H9 (cell line): ENCODE measurements at regions not wholly inside any gene's neighbourhood (a gene's known extent, or its start where the extent isn't known, plus 50 kb on each side); places are given as distances from the start of the nearest gene placed in this dataset.

Experiments
- DNase-seq: peaks from one replicate; pipeline ENCODE4 v3.0.0-alpha.2; 2017
- H2AFZ ChIP-seq: one replicate; pipeline ENCODE4 v1.6.1; 2013; ENCODE audit warnings: mild to moderate bottlenecking, low read length, control low read depth, moderate library complexity
- H2AK5ac ChIP-seq: 2 replicates; pipeline ENCODE4 v1.6.1; 2013; ENCODE audit warnings: low read length, control low read depth, mixed read lengths; ENCODE audit not compliant: insufficient read length
- H2BK120ac ChIP-seq: one replicate; pipeline ENCODE4 v1.6.1; 2013; ENCODE audit warnings: low read depth, mild to moderate bottlenecking, low read length, control low read depth, inconsistent platforms; ENCODE audit not compliant: poor library complexity, severe bottlenecking
- H2BK12ac ChIP-seq: 2 replicates; pipeline ENCODE4 v1.6.1; 2013; ENCODE audit warnings: low read length, control low read depth, mixed read lengths, low read depth; ENCODE audit not compliant: insufficient read length
- H2BK15ac ChIP-seq: 2 replicates; pipeline ENCODE4 v1.6.1; 2013; ENCODE audit warnings: low read depth, low read length, control low read depth
- H2BK20ac ChIP-seq: one replicate; pipeline ENCODE4 v1.6.1; 2013; ENCODE audit warnings: low read depth, mild to moderate bottlenecking, low read length, control low read depth, inconsistent platforms; ENCODE audit not compliant: poor library complexity, severe bottlenecking
- H2BK5ac ChIP-seq: 2 replicates; pipeline ENCODE4 v1.6.1; 2013; ENCODE audit warnings: low read length, control low read depth, mixed read lengths; ENCODE audit not compliant: insufficient read length
- H3K14ac ChIP-seq: 2 replicates; pipeline ENCODE4 v1.6.1; 2013; ENCODE audit warnings: low read length, control low read depth; ENCODE audit not compliant: insufficient read depth
- H3K18ac ChIP-seq: 2 replicates; pipeline ENCODE4 v1.6.1; 2013; ENCODE audit warnings: low read depth, mild to moderate bottlenecking, mixed read lengths, low read length, control low read depth; ENCODE audit not compliant: insufficient read length
- H3K23ac ChIP-seq: 2 replicates; pipeline ENCODE4 v1.6.1; 2013; ENCODE audit warnings: low read length, control low read depth, mixed read lengths, low read depth; ENCODE audit not compliant: insufficient read length
- H3K23me2 ChIP-seq: 2 replicates; pipeline ENCODE4 v1.6.1; 2013; ENCODE audit warnings: low read depth, mild to moderate bottlenecking, mixed read lengths, low read length, control low read depth; ENCODE audit not compliant: insufficient read length, poor library complexity, severe bottlenecking
- H3K27ac ChIP-seq: 2 replicates; pipeline ENCODE4 v1.5.1; 2013; ENCODE audit warnings: low read length, control low read depth, mixed read lengths, low read depth; ENCODE audit not compliant: insufficient read length
- H3K27me3 ChIP-seq: 2 replicates; pipeline ENCODE4 v1.6.1; 2013; ENCODE audit warnings: low read length, control low read depth, inconsistent platforms; ENCODE audit not compliant: insufficient read depth
- H3K4ac ChIP-seq: 2 replicates; pipeline ENCODE4 v1.6.1; 2013; ENCODE audit warnings: low read depth, mild to moderate bottlenecking, control low read depth, inconsistent platforms, low read length, moderate library complexity
- H3K4me1 ChIP-seq: 2 replicates; pipeline ENCODE4 v1.6.1; 2013; ENCODE audit warnings: low read length, control low read depth, inconsistent platforms; ENCODE audit not compliant: insufficient read depth
- H3K4me2 ChIP-seq: 2 replicates; pipeline ENCODE4 v1.6.1; 2013; ENCODE audit warnings: low read length, control low read depth, mixed read lengths; ENCODE audit not compliant: insufficient read length, insufficient read depth
- H3K56ac ChIP-seq: 2 replicates; pipeline ENCODE4 v1.6.1; 2013; ENCODE audit warnings: low read depth, mild to moderate bottlenecking, mixed read lengths, low read length, control low read depth; ENCODE audit not compliant: insufficient read length
- H3K79me1 ChIP-seq: 2 replicates; pipeline ENCODE4 v1.6.1; 2013; ENCODE audit warnings: low read depth, mild to moderate bottlenecking, moderate library complexity, low read length, control low read depth, inconsistent platforms; ENCODE audit not compliant: insufficient read depth, poor library complexity, severe bottlenecking
- H3K79me2 ChIP-seq: 2 replicates; pipeline ENCODE4 v1.6.1; 2013; ENCODE audit warnings: low read length, control low read depth, inconsistent platforms; ENCODE audit not compliant: insufficient read depth
- H3K9ac ChIP-seq: 2 replicates; pipeline ENCODE4 v1.6.1; 2013; ENCODE audit warnings: low read length, control low read depth, mixed read lengths; ENCODE audit not compliant: insufficient read length; ENCODE audit errors: extremely low read depth
- H3K9me3 ChIP-seq: one replicate; pipeline ENCODE4 v1.6.1; 2013; ENCODE audit warnings: low read depth, low read length, inconsistent platforms; ENCODE audit not compliant: control insufficient read depth
- H3T11ph ChIP-seq: one replicate; pipeline ENCODE4 v1.6.1; 2013; ENCODE audit warnings: mild to moderate bottlenecking, low read length, control low read depth, inconsistent platforms
- H4K20me1 ChIP-seq: one replicate; pipeline ENCODE4 v1.6.1; 2013; ENCODE audit not compliant: control insufficient read depth, insufficient read length, insufficient read depth
- H4K5ac ChIP-seq: 2 replicates; pipeline ENCODE4 v1.6.1; 2013; ENCODE audit warnings: low read depth, mild to moderate bottlenecking, mixed read lengths, low read length, control low read depth; ENCODE audit not compliant: insufficient read length
- H4K8ac ChIP-seq: replicated peaks from 2 replicates; pipeline ENCODE4 v1.6.1; 2013; ENCODE audit warnings: low read length, control low read depth, mixed read lengths, low read depth; ENCODE audit not compliant: insufficient read length
- H4K91ac ChIP-seq: 2 replicates; pipeline ENCODE4 v1.6.1; 2013; ENCODE audit warnings: low read depth, mild to moderate bottlenecking, moderate library complexity, mixed read lengths, low read length, control low read depth; ENCODE audit not compliant: insufficient read length
- H3K27ac Mint-ChIP-seq, 3 experiments: 2 replicates in 2 of 3; 3 replicates in 1 of 3; pipeline ENCODE4 v1.8.0; 2020 to 2021; ENCODE audit warnings: mixed read lengths in 3 of 3, mild to moderate bottlenecking in 1 of 3, moderate library complexity in 1 of 3
- H3K27me3 Mint-ChIP-seq: 2 replicates; pipeline ENCODE4 v1.8.0; 2021; ENCODE audit warnings: low read depth, mild to moderate bottlenecking, moderate library complexity, mixed read lengths
- H3K36me3 Mint-ChIP-seq, 3 experiments: 2 replicates in 2 of 3; 3 replicates in 1 of 3; pipeline ENCODE4 v1.8.0; 2020 to 2021; ENCODE audit warnings: low read depth in 3 of 3, mixed read lengths in 3 of 3; ENCODE audit not compliant: insufficient read depth in 1 of 3
- H3K4me1 Mint-ChIP-seq, 2 experiments: 2 replicates each; pipeline ENCODE4 v1.8.0; 2020; ENCODE audit warnings: mixed read lengths in 2 of 2
- H3K4me3 Mint-ChIP-seq, 2 experiments: 2 replicates in 1 of 2; 3 replicates in 1 of 2; pipeline ENCODE4 v1.8.0; 2020 to 2021; ENCODE audit warnings: mild to moderate bottlenecking in 2 of 2, mixed read lengths in 2 of 2, moderate library complexity in 1 of 2
- H3K9me3 Mint-ChIP-seq, 2 experiments: 2 replicates in 1 of 2; 3 replicates in 1 of 2; pipeline ENCODE4 v1.8.0; 2020; ENCODE audit warnings: mild to moderate bottlenecking in 2 of 2, mixed read lengths in 2 of 2, moderate library complexity in 1 of 2
- CTCF ChIP-seq: fragments of 200-600 bp; sonication (generic); conservative IDR thresholded peaks from 3 replicates; pipeline ENCODE4 v1.8.0; 2021; ENCODE audit warnings: antibody characterized with exemption, mild to moderate bottlenecking
- WGBS: extraction: QIAGEN DNeasy Blood & Tissue Kit; methylation state at CpG from one replicate; pipeline ENCODE4 v1.1.7; 2013; ENCODE audit warnings: missing lambda C conversion rate, low lambda C conversion rate, mixed read lengths; ENCODE audit not compliant: insufficient read length; ENCODE audit errors: extremely low coverage; 5-methylcytosine and 5-hydroxymethylcytosine counted together

GRCh38 chr15:69604072-69604411, 151.4 kb downstream of the RPLP1 start:
- Histone ChIP-seq H3K4me2 (no peak overlapping the region), H2BK20ac (no peak overlapping the region), H3K79me2 (no peaks in the 10 kb centered on the region), H2BK12ac (no peak overlapping the region), H2AFZ (no peak overlapping the region), H2BK5ac (no peak overlapping the region), H3K4ac (no peak overlapping the region), H3K27me3 (no peaks in the 10 kb centered on the region), H3K9me3 (no peaks in the 10 kb centered on the region), H2AK5ac (no peak overlapping the region), H3K27ac (no peak overlapping the region), H4K8ac (no peak overlapping the region), H3K18ac (no peak overlapping the region), H4K20me1 (no peaks in the 10 kb centered on the region), H3K23ac (no peak overlapping the region), H3K23me2 (no peaks in the 10 kb centered on the region), H2BK120ac (no peak overlapping the region), H4K91ac (no peak overlapping the region), H3K56ac (no peak overlapping the region), H3K79me1 (no peaks in the 10 kb centered on the region), H3T11ph (no peak overlapping the region), H4K5ac (no peak overlapping the region), H2BK15ac (no peak overlapping the region), H3K14ac (no peak overlapping the region), H3K9ac (no peak overlapping the region), H3K4me1 (no peaks in the 10 kb centered on the region)
- H3K27me3 Mint-ChIP-seq = peaks cover 7% of the 10 kb centered on the region
- DNase-seq = peak; percentile 58
- WGBS = no CpG with 5 or more reads among the region's 4 CpGs
- H3K27ac Mint-ChIP-seq = no peak overlapping the region; a peak in 1 of 7 replicates
- peak; percentile 58 for TF ChIP-seq CTCF
- H3K4me3 Mint-ChIP-seq = no peak overlapping the region
- H3K36me3 Mint-ChIP-seq = no peaks in the 10 kb centered on the region
- no peaks in the 10 kb centered on the region; a peak in 1 of 5 replicates for H3K9me3 Mint-ChIP-seq
- H3K4me1 Mint-ChIP-seq = peaks cover 11 to 14% of the 10 kb centered on the region in 2 experiments
